Adrenal gland (tissue), 9 donors: ENCODE measurements at regions not wholly inside any gene's neighbourhood (a gene's known extent, or its start where the extent isn't known, plus 50 kb on each side); places are given as distances from the start of the nearest gene placed in this dataset.

ENCODE experiments used
- DNase-seq, 7 donors: peaks; one replicate each; pipeline ENCODE4 v3.0.0-alpha.2; 2019 to 2020
- H3K27ac ChIP-seq, 5 donors: fragments of 200-600 bp; sonication (generic) in 4 of 5; 1 replicate in 3 of 5; 2 replicates in 2 of 5; pipeline versions ENCODE4 v1.5.1 to v1.8.0; 2016 to 2020; ENCODE audit warnings: mild to moderate bottlenecking in 1 of 5
- H3K27me3 ChIP-seq: fragments of 200-600 bp; 2 replicates; pipeline ENCODE4 v1.8.0; 2021
- H3K36me3 ChIP-seq, 2 donors: fragments of 200-600 bp; replicated peaks in 1 of 2; 1 replicate in 1 of 2; 2 replicates in 1 of 2; pipeline versions ENCODE4 v1.5.1 to v1.8.0; 2018 to 2022
- H3K4me1 ChIP-seq, 2 donors: fragments of 200-600 bp; replicated peaks in 1 of 2; 1 replicate in 1 of 2; 2 replicates in 1 of 2; pipeline versions ENCODE4 v1.5.1 to v1.8.0; 2018 to 2021
- H3K4me3 ChIP-seq, 4 donors: fragments of 200-600 bp; sonication (generic) in 3 of 4; one replicate each; pipeline ENCODE4 v1.5.1; 2016 to 2018
- H3K9me3 ChIP-seq, 3 donors: fragments of 200-600 bp; sonication (generic) in 1 of 3; replicated peaks in 1 of 3; 1 replicate in 2 of 3; 2 replicates in 1 of 3; pipeline versions ENCODE4 v1.5.1 to v1.8.0; 2016 to 2021
- CTCF ChIP-seq, 6 experiments: fragments of 450-650 bp in 4 of 6; fragments of 200-600 bp in 2 of 6; sonication (generic) in 1 of 6; IDR thresholded peaks; 1 replicate in 5 of 6; 2 replicates in 1 of 6; pipeline versions ENCODE4 v1.5.1 to v1.8.0; 2016 to 2021; ENCODE audit warnings: antibody characterized with exemption in 6 of 6, mild to moderate bottlenecking in 2 of 6, moderate library complexity in 1 of 6
- POLR2A ChIP-seq, 2 donors: fragments of 450-650 bp; IDR thresholded peaks; one replicate each; pipeline ENCODE4 v1.6.1; 2017; ENCODE audit warnings: antibody characterized with exemption in 2 of 2, mild to moderate bottlenecking in 2 of 2, moderate library complexity in 1 of 2
- WGBS, 4 donors: extraction: QIAGEN DNeasy Blood & Tissue Kit in 2 of 4; methylation state at CpG; one replicate each; pipeline versions ENCODE4 v1.1.5 to v1.1.7; 2013 to 2017; 5-methylcytosine and 5-hydroxymethylcytosine counted together
- intact Hi-C, 2 donors: fragments of 100-400 bp; cut with DNase I; formaldehyde crosslinking; loops; one replicate each; pipeline versions ENCODE4 v1.14.1 to v1.15.0; 2022 to 2023
- donor health status: healthy with polysubstance abuse.
- donor health status: Bipolar disorder and iron deficiency.
- donor health status: DM: yes; HTN: yes; CAD: no.
- donor health status: DM: no; HTN: no; CAD: no.
- donor health status: DM: no; HTN: no; CAD: no.

DNA sequence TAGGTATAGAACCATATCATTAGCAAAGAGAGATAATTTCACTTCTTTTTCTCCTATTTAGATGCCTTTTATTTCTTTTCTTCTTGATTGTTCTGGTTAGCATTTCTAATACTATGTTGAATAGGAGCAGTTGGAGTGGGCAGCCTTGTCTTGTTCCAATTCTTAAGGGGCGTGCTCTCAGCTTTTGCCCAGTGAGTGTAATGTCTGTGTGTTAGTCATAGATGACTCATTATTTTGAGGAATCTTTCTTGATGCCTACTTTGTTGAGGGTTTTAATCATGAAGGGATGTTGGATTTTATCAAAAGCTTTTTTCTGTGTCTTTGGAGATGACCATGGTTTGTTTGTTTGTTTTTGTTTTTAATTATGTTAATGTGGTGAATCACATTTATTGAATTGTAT lies 1453.1 kb upstream of the SLC39A10 start:
- H3K4me3 ChIP-seq: no peak overlapping the region
- H3K27ac ChIP-seq: no peak overlapping the region
- H3K36me3 ChIP-seq: no peaks in the 10 kb centered on the region
- intact Hi-C loops: no loop called here
- no peaks in the 10 kb centered on the region for H3K27me3 ChIP-seq
- TF ChIP-seq POLR2A (IDR thresholded peaks at IDR 0.05) (no peak), CTCF (IDR thresholded peaks at IDR 0.05) (no peak)
- no peaks in the 10 kb centered on the region for H3K9me3 ChIP-seq
- no peaks in the 10 kb centered on the region for H3K4me1 ChIP-seq
- 59 to 78% (median 65%) methylated on average over 1 of the region's 1 CpG for WGBS, 4 donors
- DNase-seq: no peak

GRCh38 chr2:194182888-194183287 lies 1474.1 kb upstream of the SLC39A10 start:
- Histone ChIP-seq H3K36me3 (no peaks in the 10 kb centered on the region), H3K27me3 (no peaks in the 10 kb centered on the region), H3K4me1 (no peaks in the 10 kb centered on the region), H3K27ac (no peak overlapping the region), H3K9me3 (no peaks in the 10 kb centered on the region), H3K4me3 (no peak overlapping the region)
- no peak for DNase-seq
- intact Hi-C loops: no loop called here
- WGBS, 4 donors: 24 to 32% (median 30%) methylated on average over 2 of the region's 2 CpGs
- TF ChIP-seq POLR2A (IDR thresholded peaks at IDR 0.05) (no peak), CTCF (IDR thresholded peaks at IDR 0.05) (no peak)

- H3K4me3 ChIP-seq: no peak overlapping the region
- whole genome bisulfite sequencing, 4 donors: 70 to 100% (median 95%) methylated on average over 1 to 22 of the region's 22 CpGs
- H3K27ac ChIP-seq: no peak overlapping the region
- H3K4me1 ChIP-seq: no peaks in the 10 kb centered on the region
- TF ChIP-seq POLR2A (IDR thresholded peaks at IDR 0.05): no peak
- TF ChIP-seq CTCF (IDR thresholded peaks at IDR 0.05): no peak
- no peaks in the 10 kb centered on the region for H3K9me3 ChIP-seq
- H3K36me3 ChIP-seq: no peaks in the 10 kb centered on the region
- intact Hi-C loops: no loop called here
- DNase-seq: no peak
- no peaks in the 10 kb centered on the region for H3K27me3 ChIP-seq
Observed at GRCh38 chr2:194176134-194176533, 1480.9 kb upstream of the SLC39A10 start.

- 46 to 62% (median 50%) methylated on average over 2 of the region's 2 CpGs for WGBS, 4 donors
- H3K9me3 ChIP-seq: no peaks in the 10 kb centered on the region
- H3K4me3 ChIP-seq: no peak overlapping the region
- H3K27me3 ChIP-seq: no peaks in the 10 kb centered on the region
- intact Hi-C loops: loop anchor here in 1 of 2 donors (5.0 kb wide), 1 partner anchor 1150 kb away; no protein-coding TSS in a partner anchor
- H3K27ac ChIP-seq: no peak overlapping the region
- DNase-seq: peak in 1 of 7 donors; percentile 10
- TF ChIP-seq CTCF (IDR thresholded peaks at IDR 0.05): peak; percentile 31 to 52 (median 36)
- TF ChIP-seq POLR2A (IDR thresholded peaks at IDR 0.05): no peak
- H3K36me3 ChIP-seq: no peaks in the 10 kb centered on the region
- no peaks in the 10 kb centered on the region for H3K4me1 ChIP-seq
Observed at GRCh38 chr2:194166818-194167217, 1490.2 kb upstream of the SLC39A10 start.
